ENCODE measurements at regions not wholly inside any gene's neighbourhood (a gene's known extent, or its start where the extent isn't known, plus 50 kb on each side); places are given as distances from the start of the nearest gene placed in this dataset.

- no peak for TF ChIP-seq CTCF (conservative IDR thresholded peaks at IDR 0.05 in 1 of 2, IDR thresholded peaks at IDR 0.05 in 1 of 2; ENCODE audit: low read depth in 1 of 2, low read length in 2 of 2)
- no peak for TF ChIP-seq EZH2 (IDR thresholded peaks at IDR 0.05; ENCODE audit: low read length, missing control alignments)
Observed at GRCh38 chr4:101701551-101701950, 89.0 kb upstream of the BANK1 start.
